ENCODE measurements at regions not wholly inside any gene's neighbourhood (a gene's known extent, or its start where the extent isn't known, plus 50 kb on each side); places are given as distances from the start of the nearest gene placed in this dataset.

DNA sequence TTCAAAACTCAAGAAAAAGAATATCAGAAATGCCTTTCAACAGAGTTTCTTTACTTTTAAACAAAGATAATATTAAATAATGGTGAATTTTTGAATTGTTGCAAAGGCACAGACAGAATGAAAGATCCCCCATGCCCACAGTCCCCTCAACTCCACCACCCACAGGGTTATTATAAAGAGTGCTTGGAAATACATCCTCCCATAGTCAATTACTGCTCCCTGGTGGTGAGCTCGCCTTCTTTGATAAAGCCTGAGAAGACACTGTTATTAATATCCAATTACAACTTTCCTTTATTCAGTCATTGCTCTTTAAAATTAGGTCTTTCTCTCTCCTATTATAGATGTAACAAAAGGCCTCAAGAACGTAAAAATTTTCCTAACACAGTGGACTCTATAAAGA is 490.2 kb upstream of the RORB start:
- TF ChIP-seq CTCF (IDR thresholded peaks at IDR 0.05; ENCODE audit: insufficient read depth, low read length, poor library complexity, severe bottlenecking) (no peak), EZH2phosphoT487 (conservative IDR thresholded peaks at IDR 0.05; ENCODE audit: low read length) (no peak)

Data from SU-DHL-6 (cell line).